ENCODE measurements at regions not wholly inside any gene's neighbourhood (a gene's known extent, or its start where the extent isn't known, plus 50 kb on each side); places are given as distances from the start of the nearest gene placed in this dataset.

- TF ChIP-seq CTCF (IDR thresholded peaks at IDR 0.05; ENCODE audit: low read length) (no peak), EZH2 (optimal IDR thresholded peaks at IDR 0.05; ENCODE audit: low read depth, low read length) (no peak), EZH2phosphoT487 (IDR thresholded peaks at IDR 0.05; ENCODE audit: low read length) (no peak)
Observed at GRCh38 chr10:120702032-120702431, 149.1 kb upstream of the WDR11 start.
